ENCODE measurements at regions not wholly inside any gene's neighbourhood (a gene's known extent, or its start where the extent isn't known, plus 50 kb on each side); places are given as distances from the start of the nearest gene placed in this dataset.

GRCh38 chr3:124107104-124107890 is 115.4 kb upstream of the ROPN1 start:
- H3K4me3 ChIP-seq, result no peak overlapping the region
- no peaks in the 10 kb centered on the region for H3K9me3 ChIP-seq
- H3K27me3 ChIP-seq, result no peaks in the 10 kb centered on the region
- ATAC-seq, result no peak
- 59% methylated on average over 4 of the region's 4 CpGs for WGBS (ENCODE audit: insufficient coverage, low coverage, low lambda C conversion rate, missing lambda C conversion rate)
- H3K27ac ChIP-seq, result no peak overlapping the region
- TF ChIP-seq POLR2A (IDR thresholded peaks at IDR 0.05) (no peak), CTCF (IDR thresholded peaks at IDR 0.05) (no peak)
- no peaks in the 10 kb centered on the region for H3K36me3 ChIP-seq
- H3K4me1 ChIP-seq, result no peaks in the 10 kb centered on the region
- intact Hi-C loops (cut with DNase I), result no loop called here
- DNase-seq, result no peak

GRCh38 chr3:124108446-124108845 is 116.5 kb upstream of the ROPN1 start:
- 45% methylated on average over 1 of the region's 1 CpG for WGBS (ENCODE audit: insufficient coverage, low coverage, low lambda C conversion rate, missing lambda C conversion rate)
- Histone ChIP-seq H3K4me1 (no peaks in the 10 kb centered on the region), H3K36me3 (no peaks in the 10 kb centered on the region), H3K27me3 (no peaks in the 10 kb centered on the region), H3K27ac (no peak overlapping the region), H3K4me3 (no peak overlapping the region), H3K9me3 (no peaks in the 10 kb centered on the region)
- ATAC-seq (no peak), DNase-seq (no peak)
- intact Hi-C loops (cut with DNase I), result no loop called here
- TF ChIP-seq CTCF (IDR thresholded peaks at IDR 0.05), result no peak
- no peak for TF ChIP-seq POLR2A (IDR thresholded peaks at IDR 0.05)

- Histone ChIP-seq H3K27ac (no peak overlapping the region), H3K4me1 (no peaks in the 10 kb centered on the region), H3K27me3 (no peaks in the 10 kb centered on the region), H3K36me3 (no peaks in the 10 kb centered on the region), H3K9me3 (peaks cover 0 to 2% (median 0%) of the 10 kb centered on the region in 4 donors), H3K4me3 (no peak overlapping the region)
- no peak for ATAC-seq
- intact Hi-C loops (cut with DNase I), result no loop called here
- 86% methylated on average over 2 of the region's 5 CpGs for WGBS (ENCODE audit: insufficient coverage, low coverage, low lambda C conversion rate, missing lambda C conversion rate)
- TF ChIP-seq POLR2A (IDR thresholded peaks at IDR 0.05) (no peak), CTCF (IDR thresholded peaks at IDR 0.05) (no peak)
- no peak for DNase-seq
Measured at GRCh38 chr3:124113485-124113884, 121.6 kb upstream of the ROPN1 start.

- WGBS (ENCODE audit: insufficient coverage, low coverage, low lambda C conversion rate, missing lambda C conversion rate), result 22% methylated on average over 2 of the region's 6 CpGs
- intact Hi-C loops (cut with DNase I), result no loop called here
- Histone ChIP-seq H3K27me3 (no peaks in the 10 kb centered on the region), H3K4me3 (no peak overlapping the region), H3K27ac (no peak overlapping the region), H3K9me3 (peaks cover 0 to 2% (median 0%) of the 10 kb centered on the region in 4 donors), H3K4me1 (no peaks in the 10 kb centered on the region), H3K36me3 (no peaks in the 10 kb centered on the region)
- no peak for DNase-seq
- peak in 3 of 4 donors; percentile 14 to 43 (median 31) for ATAC-seq
- TF ChIP-seq POLR2A (IDR thresholded peaks at IDR 0.05) (no peak), CTCF (IDR thresholded peaks at IDR 0.05) (no peak)
Measured at GRCh38 chr3:124115279-124115678, 123.4 kb upstream of the ROPN1 start.

Data from right lobe of liver (tissue), 6 donors.